Liver (tissue), 8 donors: ENCODE measurements at regions not wholly inside any gene's neighbourhood (a gene's known extent, or its start where the extent isn't known, plus 50 kb on each side); places are given as distances from the start of the nearest gene placed in this dataset.
"Not testable (repeated sequence)": the region's sequence is repeated elsewhere in the genome, so short reads cannot be mapped to it uniquely, and the experiment has no call there.

Experiments used
- DNase-seq: peaks from one replicate; pipeline ENCODE4 v3.0.0-alpha.2; 2017; ENCODE audit warnings: low spot score
- H3K27ac ChIP-seq, 2 donors: one replicate each; pipeline ENCODE4 v1.7.0; 2013; ENCODE audit warnings: inconsistent platforms in 2 of 2, low read length in 2 of 2, control low read depth in 1 of 2, low read depth in 1 of 2, mild to moderate bottlenecking in 1 of 2
- H3K27me3 ChIP-seq, 4 donors: one replicate each; pipeline versions ENCODE4 v1.6.1 to v1.7.0; 2013; ENCODE audit warnings: low read length in 3 of 4, inconsistent platforms in 1 of 4, mild to moderate bottlenecking in 1 of 4, moderate library complexity in 1 of 4; ENCODE audit not compliant: control insufficient read depth in 4 of 4, insufficient read depth in 4 of 4
- H3K36me3 ChIP-seq, 4 donors: one replicate each; pipeline versions ENCODE4 v1.6.1 to v1.7.0; 2013; ENCODE audit warnings: low read length in 3 of 4, mild to moderate bottlenecking in 3 of 4, low read depth in 1 of 4, moderate library complexity in 1 of 4; ENCODE audit not compliant: control insufficient read depth in 4 of 4, insufficient read depth in 3 of 4
- H3K4me1 ChIP-seq, 4 donors: one replicate each; pipeline versions ENCODE4 v1.6.1 to v1.7.0; 2013; ENCODE audit warnings: low read length in 3 of 4, mild to moderate bottlenecking in 3 of 4, moderate library complexity in 1 of 4; ENCODE audit not compliant: control insufficient read depth in 4 of 4, insufficient read depth in 4 of 4
- H3K4me3 ChIP-seq, 3 donors: one replicate each; pipeline versions ENCODE4 v1.6.1 to v1.7.0; 2013; ENCODE audit warnings: low read length in 3 of 3, control low read depth in 1 of 3, low read depth in 1 of 3, mild to moderate bottlenecking in 1 of 3
- H3K9ac ChIP-seq, 2 donors: one replicate each; pipeline ENCODE4 v1.7.0; 2013; ENCODE audit warnings: low read length in 2 of 2, mild to moderate bottlenecking in 2 of 2, moderate library complexity in 2 of 2, control low read depth in 1 of 2, low read depth in 1 of 2
- H3K9me3 ChIP-seq, 4 donors: one replicate each; pipeline versions ENCODE4 v1.6.1 to v1.7.0; 2013; ENCODE audit warnings: low read length in 3 of 4; ENCODE audit not compliant: control insufficient read depth in 4 of 4
- ATF3 ChIP-seq: IDR thresholded peaks from 2 replicates; pipeline ENCODE4 v1.6.1; 2016; ENCODE audit warnings: antibody characterized with exemption
- CTCF ChIP-seq: fragments of 150-350 bp; IDR thresholded peaks from 2 replicates; pipeline ENCODE4 v1.5.1; 2017; ENCODE audit warnings: improper control_type of control experiment, low read depth, low read length; ENCODE audit not compliant: missing input control
- EGR1 ChIP-seq, 2 donors: IDR thresholded peaks; 2 replicates each; pipeline ENCODE4 v1.6.1; 2016 to 2018; ENCODE audit warnings: antibody characterized with exemption in 2 of 2, low read depth in 2 of 2
- FOXA1 ChIP-seq: IDR thresholded peaks from 2 replicates; pipeline ENCODE4 v1.6.1; 2016; ENCODE audit warnings: antibody characterized with exemption
- FOXA2 ChIP-seq: IDR thresholded peaks from 2 replicates; pipeline ENCODE4 v1.6.1; 2016; ENCODE audit warnings: antibody characterized with exemption
- GABPA ChIP-seq, 2 donors: IDR thresholded peaks in 1 of 2; conservative IDR thresholded peaks in 1 of 2; 2 replicates each; pipeline ENCODE4 v1.6.1; 2016; ENCODE audit warnings: antibody characterized with exemption in 2 of 2, mild to moderate bottlenecking in 1 of 2, moderate library complexity in 1 of 2
- HNF4A ChIP-seq, 2 donors: conservative IDR thresholded peaks; 2 replicates each; pipeline ENCODE4 v1.6.1; 2016; ENCODE audit warnings: antibody characterized with exemption in 2 of 2, mild to moderate bottlenecking in 2 of 2
- HNF4G ChIP-seq: IDR thresholded peaks from 2 replicates; pipeline ENCODE4 v1.6.1; 2016; ENCODE audit warnings: antibody characterized with exemption
- JUND ChIP-seq, 2 donors: IDR thresholded peaks; 2 replicates each; pipeline ENCODE4 v1.6.1; 2016; ENCODE audit warnings: antibody characterized with exemption in 2 of 2
- NR2F2 ChIP-seq: IDR thresholded peaks from 2 replicates; pipeline ENCODE4 v1.6.1; 2016; ENCODE audit warnings: antibody characterized with exemption
- RAD21 ChIP-seq, 2 donors: IDR thresholded peaks; 2 replicates each; pipeline ENCODE4 v1.6.1; 2016; ENCODE audit warnings: antibody characterized with exemption in 2 of 2, mild to moderate bottlenecking in 2 of 2
- REST ChIP-seq: IDR thresholded peaks from 2 replicates; pipeline ENCODE4 v1.6.1; 2016; ENCODE audit warnings: antibody characterized with exemption, mild to moderate bottlenecking
- RXRA ChIP-seq, 2 donors: IDR thresholded peaks; 2 replicates each; pipeline ENCODE4 v1.6.1; 2017 to 2018; ENCODE audit warnings: antibody characterized with exemption in 2 of 2, mild to moderate bottlenecking in 1 of 2
- SP1 ChIP-seq: IDR thresholded peaks from 2 replicates; pipeline ENCODE4 v1.6.1; 2018; ENCODE audit warnings: antibody characterized with exemption, mild to moderate bottlenecking
- TAF1 ChIP-seq: conservative IDR thresholded peaks from 2 replicates; pipeline ENCODE4 v1.6.1; 2016; ENCODE audit warnings: antibody characterized with exemption, mild to moderate bottlenecking
- YY1 ChIP-seq: IDR thresholded peaks from 2 replicates; pipeline ENCODE4 v1.6.1; 2016; ENCODE audit warnings: antibody characterized with exemption, mild to moderate bottlenecking
- WGBS: extraction: QIAGEN DNeasy Blood & Tissue Kit; methylation state at CpG from one replicate; pipeline ENCODE4 v1.1.7; 2013; 5-methylcytosine and 5-hydroxymethylcytosine counted together
- TF ChIP-seq, protein P1 (sequence below): IDR thresholded peaks from 2 replicates; pipeline ENCODE4 v1.6.1; 2016; ENCODE audit warnings: antibody characterized with exemption
- TF ChIP-seq, protein P2 (sequence below): IDR thresholded peaks from 2 replicates; pipeline ENCODE4 v1.6.1; 2016; ENCODE audit warnings: antibody characterized with exemption
- donor health status: healthy.
- donor health status: healthy.
- donor health status: healthy.
- donor health status: healthy.
- donor health status: healthy.

DNA sequence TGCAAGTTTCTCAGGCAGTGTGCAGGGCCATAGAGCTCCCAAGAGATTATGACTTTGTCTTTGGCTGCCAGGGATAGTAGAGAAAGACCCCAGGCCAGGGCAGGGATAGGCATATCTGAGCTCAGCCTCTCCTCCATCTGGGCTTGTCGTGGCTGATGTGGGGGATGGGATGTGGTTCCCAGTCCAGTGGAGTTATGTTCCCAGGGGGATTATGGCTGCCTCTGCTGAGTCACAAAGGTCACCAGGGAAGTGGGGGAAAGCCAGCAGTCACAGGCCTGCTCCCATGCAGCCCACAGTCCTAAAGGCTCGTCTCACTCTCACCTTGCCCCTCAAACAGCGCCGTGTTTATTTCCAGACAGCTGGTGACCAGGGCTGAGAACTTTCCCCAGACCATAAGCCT, 354.9 kb downstream of the SI start:
- Histone ChIP-seq H3K4me3 (no peak overlapping the region), H3K4me1 (no peaks in the 10 kb centered on the region), H3K36me3 (no peaks in the 10 kb centered on the region), H3K27ac (no peak overlapping the region), H3K9me3 (no peaks in the 10 kb centered on the region), H3K27me3 (no peaks in the 10 kb centered on the region), H3K9ac (no peak overlapping the region)
- 80% methylated on average over 4 of the region's 4 CpGs for WGBS
- TF ChIP-seq EGR1 (IDR thresholded peaks at IDR 0.05; ENCODE audit: low read depth in 2 of 2) (no peak), CTCF (no peak), HNF4G (no peak)
- no peak for DNase-seq

- 82% methylated on average over 12 of the region's 13 CpGs for WGBS
- not testable (repeated sequence) for H3K9me3 ChIP-seq
These were observed 375.5 kb downstream of the SI start for GRCh38 chr3:164702808-164703207.

GRCh38 chr3:164687902-164688301, 390.4 kb downstream of the SI start:
- Histone ChIP-seq H3K4me3 (no peak overlapping the region), H3K9ac (no peak overlapping the region), H3K27ac (no peak overlapping the region), H3K9me3 (no peaks in the 10 kb centered on the region), H3K27me3 (no peaks in the 10 kb centered on the region), H3K36me3 (no peaks in the 10 kb centered on the region), H3K4me1 (no peaks in the 10 kb centered on the region)
- no peak for TF ChIP-seq YY1
- no peak for TF ChIP-seq GABPA (IDR thresholded peaks at IDR 0.05 in 1 of 2, conservative IDR thresholded peaks at IDR 0.05 in 1 of 2)
- no peak for TF ChIP-seq ATF3
- no peak for TF ChIP-seq RXRA (IDR thresholded peaks at IDR 0.05)
- no peak for TF ChIP-seq TAF1
- no peak for TF ChIP-seq HNF4G
- no peak for TF ChIP-seq HNF4A (conservative IDR thresholded peaks at IDR 0.05)
- TF ChIP-seq FOXA2: no peak
- no peak for TF ChIP-seq REST
- no peak for TF ChIP-seq EGR1 (IDR thresholded peaks at IDR 0.05; ENCODE audit: low read depth in 2 of 2)
- TF ChIP-seq, protein P1, sequence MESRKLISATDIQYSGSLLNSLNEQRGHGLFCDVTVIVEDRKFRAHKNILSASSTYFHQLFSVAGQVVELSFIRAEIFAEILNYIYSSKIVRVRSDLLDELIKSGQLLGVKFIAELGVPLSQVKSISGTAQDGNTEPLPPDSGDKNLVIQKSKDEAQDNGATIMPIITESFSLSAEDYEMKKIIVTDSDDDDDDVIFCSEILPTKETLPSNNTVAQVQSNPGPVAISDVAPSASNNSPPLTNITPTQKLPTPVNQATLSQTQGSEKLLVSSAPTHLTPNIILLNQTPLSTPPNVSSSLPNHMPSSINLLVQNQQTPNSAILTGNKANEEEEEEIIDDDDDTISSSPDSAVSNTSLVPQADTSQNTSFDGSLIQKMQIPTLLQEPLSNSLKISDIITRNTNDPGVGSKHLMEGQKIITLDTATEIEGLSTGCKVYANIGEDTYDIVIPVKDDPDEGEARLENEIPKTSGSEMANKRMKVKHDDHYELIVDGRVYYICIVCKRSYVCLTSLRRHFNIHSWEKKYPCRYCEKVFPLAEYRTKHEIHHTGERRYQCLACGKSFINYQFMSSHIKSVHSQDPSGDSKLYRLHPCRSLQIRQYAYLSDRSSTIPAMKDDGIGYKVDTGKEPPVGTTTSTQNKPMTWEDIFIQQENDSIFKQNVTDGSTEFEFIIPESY: no peak
- TF ChIP-seq NR2F2: no peak
- TF ChIP-seq RAD21 (IDR thresholded peaks at IDR 0.05): no peak
- TF ChIP-seq FOXA1: no peak
- TF ChIP-seq CTCF: no peak
- no peak for TF ChIP-seq SP1
- TF ChIP-seq JUND (IDR thresholded peaks at IDR 0.05): no peak
- TF ChIP-seq, protein P2, sequence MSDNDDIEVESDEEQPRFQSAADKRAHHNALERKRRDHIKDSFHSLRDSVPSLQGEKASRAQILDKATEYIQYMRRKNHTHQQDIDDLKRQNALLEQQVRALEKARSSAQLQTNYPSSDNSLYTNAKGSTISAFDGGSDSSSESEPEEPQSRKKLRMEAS: no peak
- no peak for DNase-seq
- WGBS: 68% methylated on average over 1 of the region's 1 CpG

More at GRCh38 chr3:164702808-164703207, 375.5 kb downstream of the SI start:
- H3K4me1 ChIP-seq, H3K27me3 ChIP-seq, H3K36me3 ChIP-seq, DNase-seq, H3K9ac ChIP-seq, H3K4me3 ChIP-seq, H3K27ac ChIP-seq: not testable (repeated sequence)
